Esophagus squamous epithelium (tissue), 5 donors: ENCODE measurements at regions not wholly inside any gene's neighbourhood (a gene's known extent, or its start where the extent isn't known, plus 50 kb on each side); places are given as distances from the start of the nearest gene placed in this dataset.

Experiments
- DNase-seq: peaks from one replicate; lab custom pipeline; 2025; lab: John Stamatoyannopoulos, UW
- H3K27ac ChIP-seq, 4 donors: fragments of 200-600 bp; sonication (generic); one replicate each; pipeline ENCODE4 v1.5.1; 2016 to 2019; ENCODE audit warnings: mild to moderate bottlenecking in 1 of 4
- H3K27me3 ChIP-seq, 4 donors: fragments of 200-600 bp; sonication (generic); 1 replicate in 3 of 4; 2 replicates in 1 of 4; pipeline versions ENCODE4 v1.5.1 to v1.6.0; 2017 to 2021; ENCODE audit warnings: antibody characterized with exemption in 1 of 4
- H3K36me3 ChIP-seq, 3 donors: fragments of 200-600 bp; sonication (generic); one replicate each; pipeline ENCODE4 v1.5.1; 2016 to 2019
- H3K4me1 ChIP-seq, 3 donors: fragments of 200-600 bp; sonication (generic); one replicate each; pipeline ENCODE4 v1.5.1; 2017 to 2019
- H3K4me3 ChIP-seq, 4 donors: fragments of 200-600 bp; sonication (generic); 1 replicate in 3 of 4; 2 replicates in 1 of 4; pipeline ENCODE4 v1.5.1; 2016 to 2019; ENCODE audit warnings: mild to moderate bottlenecking in 2 of 4, moderate library complexity in 1 of 4
- H3K9me3 ChIP-seq, 3 donors: fragments of 200-600 bp; sonication (generic); one replicate each; pipeline ENCODE4 v1.5.1; 2016 to 2019
- POLR2A ChIP-seq, 4 donors: fragments of 450-650 bp; IDR thresholded peaks; one replicate each; pipeline ENCODE4 v1.6.1; 2017; ENCODE audit warnings: antibody characterized with exemption in 4 of 4, mild to moderate bottlenecking in 4 of 4, moderate library complexity in 3 of 4
- WGBS, 2 donors: methylation state at CpG; one replicate each; pipeline ENCODE4 v1.1.5; 2018; 5-methylcytosine and 5-hydroxymethylcytosine counted together
- intact Hi-C: fragments of 100-400 bp; cut with DNase I; formaldehyde crosslinking; loops from one replicate; pipeline ENCODE4 v1.15.0; 2022
- TF ChIP-seq, protein P1 (sequence below), 6 experiments: fragments of 450-650 bp in 4 of 6; fragments of 200-600 bp in 2 of 6; sonication (generic) in 2 of 6; IDR thresholded peaks; one replicate each; pipeline ENCODE4 v1.5.1; 2016 to 2019; ENCODE audit warnings: antibody characterized with exemption in 6 of 6, mild to moderate bottlenecking in 4 of 6, moderate library complexity in 4 of 6
- donor health status: DM: yes; HTN: yes; CAD: no.

DNA sequence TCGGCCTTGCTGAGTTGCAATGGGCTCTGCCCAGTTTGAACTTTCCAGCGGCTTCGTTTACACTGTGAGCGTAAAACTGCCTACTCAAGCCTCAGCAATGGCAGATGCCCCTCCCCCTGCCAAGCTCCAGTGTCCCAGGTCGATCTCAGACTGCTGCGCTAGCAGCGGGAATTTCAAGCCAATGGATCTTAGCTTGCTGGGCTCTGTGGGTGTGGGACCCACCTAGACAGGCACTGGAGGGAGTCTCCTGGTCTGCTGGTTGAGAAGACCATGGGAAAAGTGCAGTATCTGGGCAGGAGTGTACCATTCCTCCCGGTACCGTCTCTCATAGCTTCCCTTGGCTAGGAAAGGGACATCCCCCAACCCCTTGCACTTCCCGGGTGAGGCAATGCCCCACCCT is 88.2 kb downstream of the KLHL28 start:
- Histone ChIP-seq H3K27me3 (peaks cover 0 to 8% (median 0%) of the 10 kb centered on the region in 4 donors), H3K36me3 (no peaks in the 10 kb centered on the region), H3K4me1 (no peaks in the 10 kb centered on the region), H3K4me3 (no peak overlapping the region), H3K9me3 (no peaks in the 10 kb centered on the region), H3K27ac (no peak overlapping the region)
- no peak for DNase-seq
- intact Hi-C loops = no loop called here
- no peak for TF ChIP-seq POLR2A (IDR thresholded peaks at IDR 0.05)
- TF ChIP-seq, protein P1, sequence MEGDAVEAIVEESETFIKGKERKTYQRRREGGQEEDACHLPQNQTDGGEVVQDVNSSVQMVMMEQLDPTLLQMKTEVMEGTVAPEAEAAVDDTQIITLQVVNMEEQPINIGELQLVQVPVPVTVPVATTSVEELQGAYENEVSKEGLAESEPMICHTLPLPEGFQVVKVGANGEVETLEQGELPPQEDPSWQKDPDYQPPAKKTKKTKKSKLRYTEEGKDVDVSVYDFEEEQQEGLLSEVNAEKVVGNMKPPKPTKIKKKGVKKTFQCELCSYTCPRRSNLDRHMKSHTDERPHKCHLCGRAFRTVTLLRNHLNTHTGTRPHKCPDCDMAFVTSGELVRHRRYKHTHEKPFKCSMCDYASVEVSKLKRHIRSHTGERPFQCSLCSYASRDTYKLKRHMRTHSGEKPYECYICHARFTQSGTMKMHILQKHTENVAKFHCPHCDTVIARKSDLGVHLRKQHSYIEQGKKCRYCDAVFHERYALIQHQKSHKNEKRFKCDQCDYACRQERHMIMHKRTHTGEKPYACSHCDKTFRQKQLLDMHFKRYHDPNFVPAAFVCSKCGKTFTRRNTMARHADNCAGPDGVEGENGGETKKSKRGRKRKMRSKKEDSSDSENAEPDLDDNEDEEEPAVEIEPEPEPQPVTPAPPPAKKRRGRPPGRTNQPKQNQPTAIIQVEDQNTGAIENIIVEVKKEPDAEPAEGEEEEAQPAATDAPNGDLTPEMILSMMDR (IDR thresholded peaks at IDR 0.05) = no peak
- WGBS, 2 donors = 85 to 95% methylated on average over 3 to 6 of the region's 10 CpGs

DNA sequence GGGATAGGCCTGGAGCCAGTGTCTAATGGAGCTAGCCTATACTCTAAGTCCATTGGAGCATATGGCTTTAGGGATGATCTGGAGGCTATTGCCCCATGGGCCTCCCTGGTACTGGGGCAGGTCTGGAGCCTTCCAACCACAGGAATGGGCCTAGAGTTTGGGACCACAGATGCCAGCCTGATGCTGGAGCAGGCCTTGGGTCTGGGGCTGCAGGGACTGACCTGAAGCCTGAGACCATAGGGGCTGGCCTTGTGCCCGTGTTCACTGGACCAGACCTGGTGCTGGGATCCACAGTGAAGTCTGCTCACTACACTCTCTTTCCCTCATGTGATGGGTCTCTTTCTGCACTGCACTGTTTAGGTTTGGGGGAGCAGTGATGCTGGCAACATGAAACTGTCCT is 95.0 kb downstream of the KLHL28 start:
- TF ChIP-seq POLR2A (IDR thresholded peaks at IDR 0.05) = no peak
- TF ChIP-seq, protein P1 (IDR thresholded peaks at IDR 0.05) = no peak
- intact Hi-C loops = no loop called here
- H3K27me3 ChIP-seq = no peaks in the 10 kb centered on the region
- no peaks in the 10 kb centered on the region for H3K9me3 ChIP-seq
- no peaks in the 10 kb centered on the region for H3K4me1 ChIP-seq
- H3K27ac ChIP-seq = no peak overlapping the region
- DNase-seq = no peak
- H3K36me3 ChIP-seq = no peaks in the 10 kb centered on the region
- no peak overlapping the region for H3K4me3 ChIP-seq
- 50 to 80% methylated on average over 1 of the region's 1 CpG for WGBS, 2 donors

DNA sequence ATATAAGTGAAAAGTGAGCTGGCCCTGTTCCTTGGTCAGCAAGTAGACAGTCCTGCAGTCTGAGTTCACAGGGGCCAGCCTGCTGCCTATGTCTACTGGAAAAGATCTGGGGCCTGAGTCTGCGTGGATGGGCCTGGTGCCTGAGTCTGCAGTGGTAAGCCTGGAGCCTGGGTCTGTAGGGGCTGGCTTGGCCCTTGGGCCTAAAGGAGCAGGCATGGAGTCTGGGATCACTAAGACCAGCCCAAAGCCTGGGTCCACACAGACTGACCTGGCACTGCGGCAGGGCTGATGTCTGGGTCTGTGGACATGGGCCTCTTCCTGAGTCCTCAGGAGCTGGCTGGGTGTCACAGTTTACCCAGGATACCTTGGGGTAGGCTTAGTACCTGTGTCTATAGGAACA is 95.4 kb downstream of the KLHL28 start:
- intact Hi-C loops = no loop called here
- Histone ChIP-seq H3K27me3 (no peaks in the 10 kb centered on the region), H3K4me3 (no peak overlapping the region), H3K27ac (no peak overlapping the region), H3K36me3 (no peaks in the 10 kb centered on the region), H3K4me1 (no peaks in the 10 kb centered on the region), H3K9me3 (no peaks in the 10 kb centered on the region)
- TF ChIP-seq, protein P1 (IDR thresholded peaks at IDR 0.05) = no peak
- TF ChIP-seq POLR2A (IDR thresholded peaks at IDR 0.05) = no peak
- DNase-seq = no peak
- WGBS, 2 donors = 86% methylated on average over 2 of the region's 2 CpGs; no CpG with 5 or more reads in 1 of the 2 donors

DNA sequence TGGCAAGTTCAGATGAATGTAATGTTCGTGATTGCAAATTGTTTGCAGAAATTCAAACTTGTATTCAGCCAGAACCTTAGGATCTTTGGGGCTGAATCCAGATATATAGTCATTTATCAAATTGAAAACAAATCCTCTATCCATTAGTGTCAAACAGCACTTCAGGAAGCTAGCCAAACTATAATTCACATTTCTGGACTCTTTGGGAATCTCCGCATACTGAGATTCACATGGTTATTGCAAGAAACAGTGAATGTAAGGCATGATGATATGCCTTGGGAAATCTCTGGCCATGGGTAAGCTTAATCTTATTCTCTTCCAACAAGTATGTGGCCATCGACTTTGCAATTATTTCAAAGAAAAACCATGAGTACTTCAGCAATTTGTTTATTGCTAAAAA is 98.5 kb downstream of the KLHL28 start:
- intact Hi-C loops = no loop called here
- DNase-seq = no peak
- Histone ChIP-seq H3K27me3 (no peaks in the 10 kb centered on the region), H3K9me3 (no peaks in the 10 kb centered on the region), H3K4me1 (no peaks in the 10 kb centered on the region), H3K27ac (no peak overlapping the region), H3K4me3 (no peak overlapping the region), H3K36me3 (no peaks in the 10 kb centered on the region)
- WGBS, 2 donors = 49 to 67% methylated on average over 3 of the region's 3 CpGs
- TF ChIP-seq, protein P1 (IDR thresholded peaks at IDR 0.05) = no peak
- no peak for TF ChIP-seq POLR2A (IDR thresholded peaks at IDR 0.05)

DNA sequence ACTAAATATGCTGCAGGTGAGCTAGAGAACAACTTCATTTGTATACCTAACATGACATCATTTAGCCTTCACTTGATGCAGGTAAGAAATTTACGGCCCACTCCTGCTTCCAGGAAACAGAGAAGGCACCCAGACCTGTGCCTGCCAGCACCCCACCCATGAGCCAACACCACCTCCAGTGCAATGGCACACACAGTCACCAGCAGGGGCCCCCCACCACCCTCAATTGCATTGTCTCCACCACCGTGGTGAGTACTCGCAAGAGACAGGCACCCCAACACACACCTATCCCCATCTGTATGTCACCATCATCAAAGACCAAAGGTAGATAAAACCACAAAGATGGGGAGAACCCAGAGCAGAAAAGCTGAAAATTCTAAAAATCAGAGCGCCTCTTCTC is 107.6 kb downstream of the KLHL28 start:
- no peaks in the 10 kb centered on the region for H3K9me3 ChIP-seq
- H3K27me3 ChIP-seq = no peaks in the 10 kb centered on the region
- H3K36me3 ChIP-seq = no peaks in the 10 kb centered on the region
- WGBS, 2 donors = 100% methylated on average over 1 of the region's 4 CpGs
- no peak for DNase-seq
- TF ChIP-seq, protein P1 (IDR thresholded peaks at IDR 0.05) = no peak
- TF ChIP-seq POLR2A (IDR thresholded peaks at IDR 0.05) = no peak
- intact Hi-C loops = no loop called here
- no peak overlapping the region for H3K27ac ChIP-seq
- H3K4me1 ChIP-seq = no peaks in the 10 kb centered on the region
- H3K4me3 ChIP-seq = no peak overlapping the region
